CD4-positive, alpha-beta memory T cell (primary cell): ENCODE measurements at regions not wholly inside any gene's neighbourhood (a gene's known extent, or its start where the extent isn't known, plus 50 kb on each side); places are given as distances from the start of the nearest gene placed in this dataset.
"Not testable (repeated sequence)": the region's sequence is repeated elsewhere in the genome, so short reads cannot be mapped to it uniquely, and the experiment has no call there.

Experiments
- CTCF ChIA-PET: fragments of 350-600 bp; sonication (Branson Sonifier 250); formaldehyde crosslinking; loops from one replicate; lab custom pipeline; 2021; ENCODE audit warnings: inconsistent platforms; ENCODE audit not compliant: partially characterized antibody; lab: Charles Lee
- POLR2A ChIA-PET: fragments of 350-600 bp; sonication (Branson Sonifier 250); formaldehyde crosslinking; loops from one replicate; lab custom pipeline; 2021; ENCODE audit not compliant: partially characterized antibody; lab: Charles Lee
- DNase-seq, 5 donors: peaks; one replicate each; pipeline versions ENCODE4 v3.0.0 to v3.0.0-alpha.2; 2020 to 2022; ENCODE audit warnings: mixed read lengths in 1 of 5
- H3K27ac ChIP-seq: one replicate; pipeline ENCODE4 v1.7.0; 2013; ENCODE audit warnings: low read depth, low read length
- H3K27me3 ChIP-seq: 2 replicates; pipeline ENCODE4 v1.7.0; 2013; ENCODE audit warnings: mild to moderate bottlenecking, low read length, moderate library complexity; ENCODE audit not compliant: insufficient read depth
- H3K36me3 ChIP-seq: 2 replicates; pipeline ENCODE4 v1.7.0; 2013; ENCODE audit warnings: mild to moderate bottlenecking, low read length, moderate library complexity; ENCODE audit not compliant: insufficient read depth
- H3K4me1 ChIP-seq: 2 replicates; pipeline ENCODE4 v1.7.0; 2013; ENCODE audit warnings: mild to moderate bottlenecking, low read length, moderate library complexity; ENCODE audit not compliant: insufficient read depth
- H3K4me3 ChIP-seq, 2 donors: one replicate each; pipeline ENCODE4 v1.7.0; 2013; ENCODE audit warnings: low read length in 2 of 2, mild to moderate bottlenecking in 1 of 2
- H3K9me3 ChIP-seq, 2 donors: one replicate each; pipeline ENCODE4 v1.7.0; 2013; ENCODE audit warnings: low read length in 2 of 2, control low read depth in 1 of 2; ENCODE audit not compliant: control insufficient read depth in 1 of 2
- H3K27ac Mint-ChIP-seq, 7 donors: one replicate each; pipeline ENCODE4 v1.8.0; 2020 to 2021; ENCODE audit warnings: mixed read lengths in 7 of 7, mild to moderate bottlenecking in 6 of 7, inconsistent platforms in 3 of 7, moderate library complexity in 3 of 7
- H3K27me3 Mint-ChIP-seq, 2 donors: one replicate each; pipeline ENCODE4 v1.8.0; 2020 to 2021; ENCODE audit warnings: mixed read lengths in 2 of 2
- H3K36me3 Mint-ChIP-seq, 2 donors: one replicate each; pipeline ENCODE4 v1.8.0; 2020 to 2021; ENCODE audit warnings: mixed read lengths in 2 of 2, inconsistent platforms in 1 of 2, mild to moderate bottlenecking in 1 of 2
- H3K4me1 Mint-ChIP-seq, 4 donors: one replicate each; pipeline ENCODE4 v1.8.0; 2020 to 2021; ENCODE audit warnings: mixed read lengths in 4 of 4, mild to moderate bottlenecking in 1 of 4
- H3K4me3 Mint-ChIP-seq, 8 donors: one replicate each; pipeline ENCODE4 v1.8.0; 2020 to 2021; ENCODE audit warnings: mixed read lengths in 8 of 8, mild to moderate bottlenecking in 7 of 8, moderate library complexity in 6 of 8, inconsistent platforms in 3 of 8
- H3K9me3 Mint-ChIP-seq, 8 donors: one replicate each; pipeline ENCODE4 v1.8.0; 2020 to 2021; ENCODE audit warnings: mixed read lengths in 8 of 8, mild to moderate bottlenecking in 5 of 8, inconsistent platforms in 3 of 8, moderate library complexity in 1 of 8
- intact Hi-C: fragments of 100-400 bp; cut with micrococcal nuclease; formaldehyde crosslinking; loops from one replicate; pipeline ENCODE4 v1.15.1; 2023

- H3K27ac ChIP-seq: no peak overlapping the region
- ChIA-PET POLR2A (no interaction called here), CTCF (no interaction called here)
- Mint-ChIP-seq H3K9me3 (peaks cover 0 to 36% (median 26%) of the 10 kb centered on the region in 8 donors), H3K36me3 (peaks cover 2 to 10% of the 10 kb centered on the region in 2 donors), H3K27me3 (peaks cover 5 to 6% of the 10 kb centered on the region in 2 donors), H3K27ac (no peak overlapping the region), H3K4me1 (no peaks in the 10 kb centered on the region), H3K4me3 (no peak overlapping the region)
- no peaks in the 10 kb centered on the region for H3K36me3 ChIP-seq
- H3K9me3 ChIP-seq: peaks cover 0 to 13% of the 10 kb centered on the region in 2 donors
- DNase-seq: no peak
- H3K27me3 ChIP-seq: peaks cover 4% of the 10 kb centered on the region
- H3K4me3 ChIP-seq: no peak overlapping the region
- no peaks in the 10 kb centered on the region for H3K4me1 ChIP-seq
- intact Hi-C loops: no loop called here
Observed at GRCh38 chr10:23571884-23572283, 133.0 kb downstream of the OTUD1 start.

- Mint-ChIP-seq H3K4me3 (no peak overlapping the region), H3K36me3 (no peaks in the 10 kb centered on the region), H3K27ac (no peak overlapping the region), H3K9me3 (no peaks in the 10 kb centered on the region), H3K27me3 (peaks cover 1 to 4% of the 10 kb centered on the region in 2 donors), H3K4me1 (no peaks in the 10 kb centered on the region)
- Histone ChIP-seq H3K36me3 (no peaks in the 10 kb centered on the region), H3K9me3 (no peaks in the 10 kb centered on the region), H3K27ac (no peak overlapping the region), H3K27me3 (no peaks in the 10 kb centered on the region), H3K4me1 (no peaks in the 10 kb centered on the region), H3K4me3 (no peak overlapping the region)
- ChIA-PET CTCF (interaction anchor here (0.6 kb wide), 1 partner anchor 11 kb away, joined by 3 read pairs; no protein-coding TSS in a partner anchor), POLR2A (no interaction called here)
- intact Hi-C loops: no loop called here
- DNase-seq: no peak
Observed at GRCh38 chr10:23581906-23582450, 143.1 kb downstream of the OTUD1 start.

GRCh38 chr10:23584396-23584795, 145.5 kb downstream of the OTUD1 start:
- Histone ChIP-seq H3K9me3 (no peaks in the 10 kb centered on the region), H3K36me3 (no peaks in the 10 kb centered on the region), H3K27me3 (no peaks in the 10 kb centered on the region), H3K4me1 (no peaks in the 10 kb centered on the region), H3K4me3 (no peak overlapping the region), H3K27ac (no peak overlapping the region)
- H3K4me1 Mint-ChIP-seq: no peaks in the 10 kb centered on the region
- H3K9me3 Mint-ChIP-seq: peaks cover 0 to 9% (median 4%) of the 10 kb centered on the region in 8 donors
- H3K4me3 Mint-ChIP-seq: no peak overlapping the region
- peaks cover 0 to 1% of the 10 kb centered on the region in 2 donors for H3K27me3 Mint-ChIP-seq
- ChIA-PET CTCF (no interaction called here), POLR2A (no interaction called here)
- DNase-seq: no peak
- H3K36me3 Mint-ChIP-seq: no peaks in the 10 kb centered on the region
- intact Hi-C loops: no loop called here
- H3K27ac Mint-ChIP-seq: no peak overlapping the region

GRCh38 chr10:23585186-23585585, 146.3 kb downstream of the OTUD1 start:
- CTCF ChIA-PET: no interaction called here
- no peaks in the 10 kb centered on the region for H3K27me3 ChIP-seq
- Mint-ChIP-seq H3K36me3 (no peaks in the 10 kb centered on the region), H3K4me3 (no peak overlapping the region), H3K4me1 (no peaks in the 10 kb centered on the region), H3K27ac (no peak overlapping the region), H3K27me3 (no peaks in the 10 kb centered on the region), H3K9me3 (peaks cover 0 to 9% (median 4%) of the 10 kb centered on the region in 8 donors)
- no peaks in the 10 kb centered on the region for H3K4me1 ChIP-seq
- POLR2A ChIA-PET: no interaction called here
- no peak overlapping the region for H3K27ac ChIP-seq
- no peak for DNase-seq
- H3K36me3 ChIP-seq: no peaks in the 10 kb centered on the region
- H3K9me3 ChIP-seq: no peaks in the 10 kb centered on the region
- intact Hi-C loops: no loop called here
- H3K4me3 ChIP-seq: no peak overlapping the region

GRCh38 chr10:23585666-23586065, 146.8 kb downstream of the OTUD1 start:
- Histone ChIP-seq H3K27me3 (no peaks in the 10 kb centered on the region), H3K4me1 (no peaks in the 10 kb centered on the region), H3K27ac (no peak overlapping the region), H3K9me3 (no peaks in the 10 kb centered on the region), H3K36me3 (no peaks in the 10 kb centered on the region), H3K4me3 (no peak overlapping the region)
- Mint-ChIP-seq H3K4me1 (no peaks in the 10 kb centered on the region), H3K9me3 (peaks cover 0 to 9% (median 4%) of the 10 kb centered on the region in 8 donors), H3K27me3 (no peaks in the 10 kb centered on the region), H3K4me3 (no peak overlapping the region), H3K27ac (no peak overlapping the region), H3K36me3 (no peaks in the 10 kb centered on the region)
- intact Hi-C loops: no loop called here
- POLR2A ChIA-PET: no interaction called here
- no peak for DNase-seq
- CTCF ChIA-PET: no interaction called here

GRCh38 chr10:23595278-23595677, 156.4 kb downstream of the OTUD1 start:
- H3K4me1 Mint-ChIP-seq, H3K4me3 ChIP-seq, H3K36me3 ChIP-seq, H3K27ac ChIP-seq, POLR2A ChIA-PET, DNase-seq, H3K9me3 ChIP-seq, H3K27me3 ChIP-seq, H3K27ac Mint-ChIP-seq, CTCF ChIA-PET, H3K4me1 ChIP-seq, H3K4me3 Mint-ChIP-seq, H3K36me3 Mint-ChIP-seq, intact Hi-C loops: not testable (repeated sequence)
- Mint-ChIP-seq H3K27me3 (peaks cover 0 to 10% of the 10 kb centered on the region in 2 donors), H3K9me3 (peaks cover 0 to 27% (median 10%) of the 10 kb centered on the region in 8 donors)

- DNase-seq: no peak
- H3K4me3 ChIP-seq: no peak overlapping the region
- H3K27me3 ChIP-seq: no peaks in the 10 kb centered on the region
- Mint-ChIP-seq H3K9me3 (peaks cover 0 to 2% (median 0%) of the 10 kb centered on the region in 8 donors), H3K27ac (no peak overlapping the region), H3K36me3 (no peaks in the 10 kb centered on the region), H3K4me3 (no peak overlapping the region), H3K27me3 (peaks cover 0 to 5% of the 10 kb centered on the region in 2 donors), H3K4me1 (no peaks in the 10 kb centered on the region)
- no peaks in the 10 kb centered on the region for H3K4me1 ChIP-seq
- H3K9me3 ChIP-seq: no peaks in the 10 kb centered on the region
- no peaks in the 10 kb centered on the region for H3K36me3 ChIP-seq
- ChIA-PET CTCF (no interaction called here), POLR2A (no interaction called here)
- no peak overlapping the region for H3K27ac ChIP-seq
- intact Hi-C loops: no loop called here
Observed at GRCh38 chr10:23604613-23605012, 165.7 kb downstream of the OTUD1 start.
